GM21360 (cell line): ENCODE measurements at regions not wholly inside any gene's neighbourhood (a gene's known extent, or its start where the extent isn't known, plus 50 kb on each side); places are given as distances from the start of the nearest gene placed in this dataset.
"Not testable (repeated sequence)": the region's sequence is repeated elsewhere in the genome, so short reads cannot be mapped to it uniquely, and the experiment has no call there.

Experiments
- ATAC-seq: cut with Tn5 transposase; IDR thresholded peaks from one replicate; pipeline ENCODE4 v1.9.1; 2021; ENCODE audit warnings: mild to moderate bottlenecking, moderate library complexity; ENCODE audit not compliant: unreplicated experiment

GRCh38 chr16:66247516-66248481 lies 118.7 kb upstream of the CDH5 start:
- no peak for ATAC-seq

DNA sequence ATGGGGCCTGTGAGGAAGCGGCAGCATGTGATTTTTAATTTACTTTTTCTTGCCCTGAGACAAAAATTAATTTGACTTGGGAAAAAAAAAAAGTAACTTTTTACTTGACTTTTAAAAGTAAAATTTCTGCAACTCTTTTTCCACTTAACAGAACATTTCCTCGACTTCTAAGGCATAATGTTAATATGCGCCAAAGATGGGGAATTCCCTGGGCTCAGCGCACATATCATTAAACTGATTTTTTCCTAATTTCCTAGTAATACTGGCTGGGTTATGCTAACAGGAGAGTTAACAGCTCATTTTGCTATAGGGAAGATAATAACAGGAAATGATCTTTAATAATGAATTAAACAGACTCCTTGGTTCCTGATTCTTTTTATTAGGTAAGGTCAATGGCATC lies 120.6 kb upstream of the CDH5 start:
- no peak for ATAC-seq

GRCh38 chr16:66245072-66245471 lies 121.4 kb upstream of the CDH5 start:
- ATAC-seq = no peak

- ATAC-seq = no peak
Observed at GRCh38 chr16:66242672-66243071, 123.8 kb upstream of the CDH5 start.

- not testable (repeated sequence) for ATAC-seq
Observed at GRCh38 chr16:66242206-66242605, 124.3 kb upstream of the CDH5 start.

GRCh38 chr16:66240631-66241395 lies 125.7 kb upstream of the CDH5 start:
- ATAC-seq = no peak

DNA sequence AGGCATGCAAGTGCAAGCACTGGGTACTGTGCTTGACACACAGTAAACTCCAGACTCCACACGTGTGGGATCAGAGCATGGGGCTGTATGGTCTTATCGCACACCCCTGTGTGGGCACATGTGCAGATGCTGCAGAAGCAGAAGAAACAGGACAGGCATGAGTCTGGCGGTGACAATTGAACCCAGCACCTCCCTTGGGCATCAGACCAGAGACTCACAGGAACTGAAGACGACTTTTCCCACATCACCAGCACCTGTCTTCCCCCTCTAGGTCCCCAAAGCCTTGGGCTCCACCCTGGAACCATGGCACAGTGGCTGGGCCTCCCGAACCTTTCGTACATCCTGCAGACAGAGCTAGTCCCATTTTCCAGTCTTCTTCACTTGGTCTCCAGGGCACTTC lies 126.4 kb upstream of the CDH5 start:
- ATAC-seq = no peak

DNA sequence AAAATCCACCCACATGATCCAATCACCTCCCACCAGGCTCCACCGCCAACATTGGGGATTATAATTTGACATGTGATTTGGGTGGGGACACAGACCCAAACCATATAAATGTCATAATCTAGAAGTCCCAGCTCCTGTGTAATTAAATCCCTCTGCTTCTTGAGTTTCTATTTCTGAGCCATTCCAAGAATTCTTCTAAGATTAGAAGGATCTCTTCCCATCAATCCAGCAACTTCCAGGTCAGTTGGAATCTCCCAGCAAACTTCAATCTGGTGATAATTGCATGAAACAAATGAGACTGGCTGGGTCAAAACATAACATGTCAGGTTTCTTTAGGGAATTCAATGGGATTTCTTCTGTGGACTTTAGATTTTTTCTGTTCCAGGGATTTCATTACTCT lies 127.8 kb upstream of the CDH5 start:
- no peak for ATAC-seq

DNA sequence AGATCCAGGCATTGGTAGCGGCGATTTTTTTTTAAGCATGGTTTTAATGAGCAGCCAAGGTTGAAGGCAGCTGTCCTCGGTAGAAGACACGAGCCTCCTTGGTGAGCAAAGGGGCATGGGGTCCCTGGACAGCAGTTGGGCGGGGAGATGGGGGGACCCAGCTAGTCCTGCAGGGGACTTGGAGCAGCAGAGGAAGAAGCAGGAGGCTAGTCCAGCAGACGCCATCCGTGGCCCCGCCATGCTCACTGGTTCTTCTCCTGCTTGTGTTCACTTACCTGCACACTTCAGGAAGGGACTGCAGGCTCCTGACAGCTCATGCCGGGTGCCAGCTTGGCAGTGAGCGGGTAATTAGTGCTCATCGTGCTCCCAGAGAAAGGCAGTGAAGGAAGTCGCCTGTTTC lies 130.2 kb upstream of the CDH5 start:
- ATAC-seq = no peak

DNA sequence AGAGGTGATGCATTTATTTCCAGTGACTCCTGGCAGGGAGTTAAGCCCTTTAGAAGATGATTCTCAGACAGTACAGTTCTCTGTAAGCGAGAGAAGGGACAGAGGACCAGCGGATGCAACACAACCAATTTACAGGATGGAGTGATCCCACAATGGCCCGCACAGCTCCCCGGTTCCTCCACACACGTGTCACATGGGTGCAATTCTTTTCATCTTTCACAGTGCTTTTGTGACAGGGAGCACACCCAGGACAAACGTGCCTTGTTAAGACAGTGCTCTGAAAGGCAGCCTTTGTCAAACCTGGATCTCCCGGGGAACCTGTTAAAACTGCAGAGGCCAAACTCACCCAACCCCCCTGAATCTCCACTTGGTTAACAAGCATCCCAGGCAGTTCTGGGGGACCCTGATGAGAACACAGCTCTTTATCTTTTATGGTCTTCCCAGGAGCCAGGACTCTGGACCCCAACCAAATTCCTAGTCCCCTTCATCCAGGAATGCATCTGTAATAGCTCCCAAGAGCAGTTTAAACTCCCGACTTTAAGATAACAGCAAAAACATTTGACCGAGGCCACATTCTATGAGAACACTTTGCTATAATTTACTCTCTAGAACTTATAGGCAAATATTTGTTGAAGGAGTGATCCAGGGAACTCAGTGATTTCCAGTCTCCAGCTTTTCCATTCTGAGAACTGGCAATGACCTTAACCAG lies 134.9 kb upstream of the CDH5 start:
- no peak for ATAC-seq

- no peak for ATAC-seq
Observed at GRCh38 chr16:66229651-66230050, 136.8 kb upstream of the CDH5 start.

GRCh38 chr16:66228792-66229191 lies 137.7 kb upstream of the CDH5 start:
- ATAC-seq = no peak

DNA sequence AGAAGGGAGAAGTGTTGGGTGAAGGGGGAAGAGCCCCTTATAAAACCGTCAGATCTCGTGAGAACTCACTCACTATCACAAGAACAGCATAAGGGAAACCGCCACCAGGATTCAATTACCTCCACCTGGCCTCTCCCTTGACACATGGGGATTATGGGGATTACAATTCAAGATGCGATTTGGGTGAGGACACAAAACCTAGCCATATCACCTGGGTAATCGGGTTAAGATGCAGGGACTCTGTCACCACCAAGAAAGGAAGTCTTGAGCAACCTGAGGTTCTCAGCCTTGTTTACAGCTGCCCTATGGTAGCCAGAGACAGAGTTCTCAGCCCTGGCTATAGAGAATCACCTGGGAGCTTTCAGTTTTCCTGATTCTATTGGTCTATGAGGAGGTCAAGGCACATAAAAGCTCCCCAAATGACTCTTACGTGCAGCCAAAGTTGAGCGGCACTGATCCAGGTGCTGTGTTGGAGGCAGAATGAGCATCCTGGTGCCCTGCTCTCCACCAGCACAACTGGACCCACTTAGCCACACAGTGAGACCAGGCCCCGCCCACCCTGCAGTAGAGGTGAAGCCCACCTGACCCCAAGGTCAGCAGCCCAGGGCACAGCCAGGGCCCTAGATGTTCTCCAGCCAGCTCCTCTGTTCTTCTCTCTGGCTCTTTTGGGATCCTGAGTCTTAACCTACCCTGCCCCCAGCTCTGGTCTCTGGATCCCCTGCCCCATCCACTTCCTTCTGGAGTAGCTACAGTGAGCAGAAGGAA lies 138.5 kb upstream of the CDH5 start:
- no peak for ATAC-seq

GRCh38 chr16:66226762-66227161 lies 139.7 kb upstream of the CDH5 start:
- ATAC-seq = no peak

DNA sequence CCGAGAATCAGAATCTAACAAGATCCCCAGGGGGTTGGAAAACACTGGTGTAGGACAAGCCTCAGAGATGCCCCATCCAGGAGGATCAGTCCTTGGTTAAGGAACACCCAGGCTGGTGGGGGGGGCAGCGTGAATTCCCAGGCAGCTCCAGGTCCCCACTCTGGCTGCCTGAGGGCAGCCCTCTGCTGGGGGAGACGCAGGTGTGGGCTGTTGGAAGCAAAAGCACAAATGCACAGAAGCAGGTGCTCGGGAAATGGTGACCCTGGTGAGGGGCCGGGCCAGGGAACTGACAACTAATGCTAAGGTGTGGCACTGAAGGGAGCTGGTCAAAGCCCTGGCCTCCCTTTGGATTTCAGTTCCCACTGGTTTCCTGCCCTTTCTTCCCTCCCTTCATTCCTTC lies 140.8 kb upstream of the CDH5 start:
- ATAC-seq = no peak

DNA sequence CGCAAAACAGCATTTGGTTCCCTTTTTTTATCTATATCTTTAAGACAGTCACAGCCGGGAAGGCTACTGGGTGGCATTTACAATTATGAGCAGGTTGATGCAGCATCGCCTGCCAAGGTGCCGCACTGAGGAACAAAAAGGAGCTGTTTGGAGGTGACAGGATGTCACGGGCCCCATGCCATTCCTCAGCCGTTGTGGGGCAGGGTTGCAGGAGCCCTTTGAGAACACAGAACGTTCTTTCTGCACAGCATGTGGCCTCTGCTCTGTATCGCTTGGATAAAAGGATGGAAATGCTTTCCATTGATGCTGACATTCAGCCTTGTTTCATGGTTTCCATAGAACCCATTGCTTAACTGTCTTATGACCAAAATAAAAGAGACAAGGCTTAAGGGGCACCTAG lies 141.9 kb upstream of the CDH5 start:
- ATAC-seq = no peak

DNA sequence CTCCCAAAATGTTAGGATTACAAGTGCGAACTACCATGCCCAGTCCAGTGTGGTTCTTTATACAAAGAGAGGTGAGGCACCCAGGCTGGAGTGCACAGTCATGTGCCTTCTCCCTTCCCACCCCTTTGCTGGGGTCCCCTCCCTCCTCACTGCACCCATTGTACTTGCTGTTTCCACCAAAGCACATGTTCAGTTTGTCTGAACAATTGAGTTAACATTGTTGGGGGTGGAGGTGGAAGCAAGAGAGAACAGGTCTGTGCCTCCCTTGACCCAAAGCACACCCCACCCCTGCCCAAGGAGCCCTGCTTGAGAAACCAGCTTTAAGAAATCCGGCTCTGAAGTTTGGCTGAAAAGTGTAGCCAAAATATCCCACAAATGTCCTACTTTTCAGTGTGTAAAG lies 142.3 kb upstream of the CDH5 start:
- ATAC-seq = no peak

DNA sequence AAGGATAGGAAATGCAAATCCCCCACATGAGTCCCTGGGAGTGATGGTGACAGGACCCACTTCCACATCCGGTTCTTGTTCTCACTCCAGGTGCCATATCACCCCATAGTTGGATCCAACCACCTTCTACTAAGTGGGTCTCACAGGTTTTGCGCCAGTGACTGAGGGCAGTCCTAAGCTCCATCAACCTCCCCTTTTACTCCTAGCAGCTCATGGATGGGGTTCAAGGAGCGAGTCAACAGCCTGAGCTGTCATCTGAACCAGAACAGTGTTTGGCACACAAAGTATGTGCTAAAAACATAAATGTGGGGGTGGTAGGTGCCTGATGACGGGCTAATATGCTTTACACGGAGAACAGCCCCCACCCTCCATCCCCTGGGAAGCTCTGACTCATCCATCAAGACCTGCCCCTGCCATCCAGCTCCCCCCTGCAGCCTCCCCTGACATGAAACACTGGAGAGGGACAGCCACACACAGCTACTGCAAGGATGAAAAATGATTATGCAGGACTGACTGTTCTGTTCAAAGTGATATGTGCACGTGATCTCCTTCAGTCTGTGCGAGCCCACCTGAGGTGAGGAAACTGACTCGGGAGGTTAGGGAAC lies 143.2 kb upstream of the CDH5 start:
- ATAC-seq = no peak

DNA sequence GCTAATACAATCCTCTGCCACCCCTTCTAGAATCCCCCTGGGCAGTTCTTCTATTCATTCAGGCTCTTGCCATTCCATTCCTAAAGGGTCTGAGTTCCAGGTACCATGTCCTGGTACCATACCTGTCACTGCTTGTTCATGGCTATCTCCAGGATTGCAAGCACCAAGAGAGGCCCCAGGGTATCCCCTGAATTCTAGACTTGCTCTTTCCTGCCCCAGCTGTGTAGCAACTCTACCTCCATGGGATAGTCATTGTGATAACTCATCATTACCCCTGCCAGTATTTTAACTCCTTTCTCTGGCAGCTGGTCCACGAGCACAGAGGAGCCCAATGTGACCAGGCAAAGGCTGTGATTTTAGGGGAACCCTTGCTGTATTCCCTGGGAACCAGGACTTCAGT lies 143.7 kb upstream of the CDH5 start:
- no peak for ATAC-seq

DNA sequence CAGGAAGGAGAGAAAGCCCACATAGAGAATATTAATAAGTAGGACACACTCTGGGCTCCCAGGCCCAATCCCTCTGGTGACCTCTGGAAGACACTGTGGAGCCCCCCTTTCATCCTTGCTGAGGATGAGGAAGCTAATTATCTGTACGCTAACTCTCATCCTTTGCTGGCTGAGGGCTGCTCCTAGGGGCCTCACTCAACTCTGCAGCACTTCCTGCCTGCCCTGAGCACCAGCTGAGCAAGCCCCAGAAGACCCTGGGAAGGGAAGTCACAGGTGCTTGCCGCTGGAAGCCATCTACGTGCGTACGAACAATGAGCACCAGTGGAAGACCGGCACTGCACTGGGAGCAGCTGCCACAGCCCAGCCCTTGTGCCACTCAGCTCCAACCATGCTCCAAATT lies 145.8 kb upstream of the CDH5 start:
- ATAC-seq = no peak
